CD14-positive monocyte (primary cell): ENCODE measurements at regions not wholly inside any gene's neighbourhood (a gene's known extent, or its start where the extent isn't known, plus 50 kb on each side); places are given as distances from the start of the nearest gene placed in this dataset.

ENCODE experiments used
- DNase-seq, 3 donors: peaks; one replicate each; pipeline ENCODE4 v3.0.0-alpha.2; 2011 to 2022
- H2AFZ ChIP-seq: 2 replicates; pipeline ENCODE4 v1.6.0; 2012; ENCODE audit warnings: mild to moderate bottlenecking, low read depth, low read length, inconsistent platforms; ENCODE audit not compliant: insufficient read depth, poor library complexity, severe bottlenecking
- H3K27ac ChIP-seq, 2 donors: 1 replicate in 1 of 2; 2 replicates in 1 of 2; pipeline ENCODE4 v1.5.1; 2012 to 2013; ENCODE audit warnings: low read length in 2 of 2, control low read depth in 1 of 2, inconsistent platforms in 1 of 2, low read depth in 1 of 2, mild to moderate bottlenecking in 1 of 2
- H3K27me3 ChIP-seq, 2 donors: one replicate each; pipeline versions ENCODE4 v1.6.0 to v1.6.1; 2011 to 2013; ENCODE audit warnings: low read length in 2 of 2; ENCODE audit not compliant: control insufficient read depth in 2 of 2, insufficient read depth in 2 of 2
- H3K36me3 ChIP-seq, 2 donors: replicated peaks in 1 of 2; 1 replicate in 1 of 2; 2 replicates in 1 of 2; pipeline versions ENCODE4 v1.5.1 to v1.6.1; 2012 to 2013; ENCODE audit warnings: low read length in 2 of 2, control low read depth in 1 of 2, inconsistent platforms in 1 of 2, mild to moderate bottlenecking in 1 of 2; ENCODE audit not compliant: insufficient read depth in 2 of 2, control insufficient read depth in 1 of 2
- H3K4me1 ChIP-seq, 2 donors: 1 replicate in 1 of 2; 2 replicates in 1 of 2; pipeline versions ENCODE4 v1.5.1 to v1.6.1; 2012 to 2013; ENCODE audit warnings: low read length in 2 of 2, control low read depth in 1 of 2, inconsistent platforms in 1 of 2, mild to moderate bottlenecking in 1 of 2, moderate library complexity in 1 of 2; ENCODE audit not compliant: insufficient read depth in 2 of 2, control insufficient read depth in 1 of 2
- H3K4me2 ChIP-seq: replicated peaks from 2 replicates; pipeline ENCODE3; 2012; ENCODE audit warnings: low read length, moderate library complexity, mild to moderate bottlenecking; ENCODE audit not compliant: poor library complexity, severe bottlenecking; ENCODE audit errors: extremely low read depth
- H3K4me3 ChIP-seq, 3 experiments: fragments of 200-600 bp in 1 of 3; sonication (generic) in 1 of 3; replicated peaks in 1 of 3; 1 replicate in 2 of 3; 2 replicates in 1 of 3; pipeline ENCODE4 v1.5.1; 2011 to 2013; ENCODE audit warnings: low read length in 3 of 3, mild to moderate bottlenecking in 3 of 3, control low read depth in 2 of 3, low read depth in 2 of 3, inconsistent platforms in 1 of 3, moderate library complexity in 1 of 3
- H3K79me2 ChIP-seq: 2 replicates; pipeline ENCODE4 v1.6.0; 2012; ENCODE audit warnings: mild to moderate bottlenecking, control low read depth, inconsistent platforms, low read length, moderate library complexity; ENCODE audit not compliant: insufficient read depth
- H3K9ac ChIP-seq: 2 replicates; pipeline ENCODE4 v1.6.0; 2017; ENCODE audit warnings: low read length, mild to moderate bottlenecking; ENCODE audit not compliant: insufficient read depth, poor library complexity, severe bottlenecking
- H3K9me3 ChIP-seq, 2 donors: replicated peaks in 1 of 2; 1 replicate in 1 of 2; 2 replicates in 1 of 2; pipeline versions ENCODE4 v1.5.1 to v1.6.1; 2012 to 2013; ENCODE audit warnings: low read length in 2 of 2, control low read depth in 1 of 2; ENCODE audit not compliant: control insufficient read depth in 1 of 2, insufficient read depth in 1 of 2
- H4K20me1 ChIP-seq: 2 replicates; pipeline ENCODE4 v1.6.0; 2012; ENCODE audit warnings: mild to moderate bottlenecking, low read length, control low read depth, moderate library complexity; ENCODE audit not compliant: insufficient read depth
- H3K27ac Mint-ChIP-seq, 7 donors: one replicate each; pipeline ENCODE4 v1.8.0; 2020; ENCODE audit warnings: mild to moderate bottlenecking in 7 of 7, mixed read lengths in 7 of 7, moderate library complexity in 6 of 7, inconsistent platforms in 2 of 7
- H3K27me3 Mint-ChIP-seq, 3 donors: one replicate each; pipeline ENCODE4 v1.8.0; 2021 to 2022; ENCODE audit warnings: low read depth in 3 of 3, mild to moderate bottlenecking in 3 of 3, mixed read lengths in 3 of 3, moderate library complexity in 3 of 3, inconsistent platforms in 1 of 3
- H3K36me3 Mint-ChIP-seq, 2 donors: one replicate each; pipeline ENCODE4 v1.8.0; 2020; ENCODE audit warnings: mixed read lengths in 2 of 2, inconsistent platforms in 1 of 2, mild to moderate bottlenecking in 1 of 2
- H3K4me1 Mint-ChIP-seq: one replicate; pipeline ENCODE4 v1.8.0; 2020; ENCODE audit warnings: mild to moderate bottlenecking, mixed read lengths
- H3K4me3 Mint-ChIP-seq, 2 donors: one replicate each; pipeline ENCODE4 v1.8.0; 2020; ENCODE audit warnings: mild to moderate bottlenecking in 2 of 2, mixed read lengths in 2 of 2, moderate library complexity in 1 of 2
- H3K9me3 Mint-ChIP-seq, 7 donors: one replicate each; pipeline ENCODE4 v1.8.0; 2020 to 2022; ENCODE audit warnings: mixed read lengths in 7 of 7, mild to moderate bottlenecking in 6 of 7, moderate library complexity in 6 of 7, inconsistent platforms in 2 of 7
- CTCF ChIP-seq: fragments of 200-600 bp; IDR thresholded peaks from one replicate; pipeline ENCODE4 v1.8.0; 2022; ENCODE audit warnings: antibody characterized with exemption, mild to moderate bottlenecking
- WGBS: methylation state at CpG from one replicate; pipeline ENCODE4 v1.1.5; 2013; ENCODE audit warnings: missing lambda C conversion rate; ENCODE audit not compliant: insufficient coverage; 5-methylcytosine and 5-hydroxymethylcytosine counted together
- intact Hi-C, 2 donors: fragments of 100-400 bp; cut with micrococcal nuclease; formaldehyde crosslinking; loops; one replicate each; pipeline versions ENCODE4 v1.15.0 to v1.15.1; 2023

GRCh38 chr4:175309041-175309440, 390.9 kb downstream of the ADAM29 start:
- H3K36me3 ChIP-seq = no peaks in the 10 kb centered on the region
- H3K27ac Mint-ChIP-seq = no peak overlapping the region
- H3K9me3 Mint-ChIP-seq = peaks cover 0 to 4% (median 2%) of the 10 kb centered on the region in 7 donors
- no peak overlapping the region for H3K4me3 ChIP-seq
- H3K27me3 ChIP-seq = no peaks in the 10 kb centered on the region
- H2AFZ ChIP-seq = no peak overlapping the region
- no peak overlapping the region for H3K9ac ChIP-seq
- no peaks in the 10 kb centered on the region for H3K4me1 ChIP-seq
- intact Hi-C loops = no loop called here
- H3K4me1 Mint-ChIP-seq = no peaks in the 10 kb centered on the region
- peaks cover 0 to 2% (median 1%) of the 10 kb centered on the region in 3 donors for H3K27me3 Mint-ChIP-seq
- no peak overlapping the region for H3K4me3 Mint-ChIP-seq
- H3K79me2 ChIP-seq = no peaks in the 10 kb centered on the region
- no peak for TF ChIP-seq CTCF
- no peak overlapping the region for H3K4me2 ChIP-seq
- H4K20me1 ChIP-seq = no peaks in the 10 kb centered on the region
- H3K36me3 Mint-ChIP-seq = no peaks in the 10 kb centered on the region
- DNase-seq = no peak
- no peak overlapping the region for H3K27ac ChIP-seq
- H3K9me3 ChIP-seq = no peaks in the 10 kb centered on the region
- WGBS = no CpG with 5 or more reads among the region's 3 CpGs

GRCh38 chr4:175325230-175325629, 407.1 kb downstream of the ADAM29 start:
- H3K9ac ChIP-seq = no peak overlapping the region
- WGBS = 94% methylated on average over 4 of the region's 5 CpGs
- no peaks in the 10 kb centered on the region for H3K79me2 ChIP-seq
- no peak overlapping the region for H3K4me3 Mint-ChIP-seq
- no peaks in the 10 kb centered on the region for H4K20me1 ChIP-seq
- no peaks in the 10 kb centered on the region for H3K4me1 ChIP-seq
- no peak for TF ChIP-seq CTCF
- H3K27me3 Mint-ChIP-seq = no peaks in the 10 kb centered on the region
- H3K27me3 ChIP-seq = no peaks in the 10 kb centered on the region
- no peak overlapping the region for H3K27ac ChIP-seq
- no peak overlapping the region for H3K27ac Mint-ChIP-seq
- H3K4me2 ChIP-seq = no peak overlapping the region
- H3K4me1 Mint-ChIP-seq = no peaks in the 10 kb centered on the region
- no peak overlapping the region for H3K4me3 ChIP-seq
- H3K36me3 ChIP-seq = no peaks in the 10 kb centered on the region
- DNase-seq = no peak
- intact Hi-C loops = no loop called here
- H3K36me3 Mint-ChIP-seq = no peaks in the 10 kb centered on the region
- peaks cover 0 to 10% (median 6%) of the 10 kb centered on the region in 7 donors for H3K9me3 Mint-ChIP-seq
- H3K9me3 ChIP-seq = peaks cover 0 to 7% of the 10 kb centered on the region in 2 donors
- no peak overlapping the region for H2AFZ ChIP-seq
